H9 (cell line): ENCODE measurements at regions not wholly inside any gene's neighbourhood (a gene's known extent, or its start where the extent isn't known, plus 50 kb on each side); places are given as distances from the start of the nearest gene placed in this dataset.

Experiments used
- DNase-seq: peaks from one replicate; pipeline ENCODE4 v3.0.0-alpha.2; 2017
- H2AFZ ChIP-seq: one replicate; pipeline ENCODE4 v1.6.1; 2013; ENCODE audit warnings: mild to moderate bottlenecking, low read length, control low read depth, moderate library complexity
- H2AK5ac ChIP-seq: 2 replicates; pipeline ENCODE4 v1.6.1; 2013; ENCODE audit warnings: low read length, control low read depth, mixed read lengths; ENCODE audit not compliant: insufficient read length
- H2BK120ac ChIP-seq: one replicate; pipeline ENCODE4 v1.6.1; 2013; ENCODE audit warnings: low read depth, mild to moderate bottlenecking, low read length, control low read depth, inconsistent platforms; ENCODE audit not compliant: poor library complexity, severe bottlenecking
- H2BK12ac ChIP-seq: 2 replicates; pipeline ENCODE4 v1.6.1; 2013; ENCODE audit warnings: low read length, control low read depth, mixed read lengths, low read depth; ENCODE audit not compliant: insufficient read length
- H2BK15ac ChIP-seq: 2 replicates; pipeline ENCODE4 v1.6.1; 2013; ENCODE audit warnings: low read depth, low read length, control low read depth
- H2BK20ac ChIP-seq: one replicate; pipeline ENCODE4 v1.6.1; 2013; ENCODE audit warnings: low read depth, mild to moderate bottlenecking, low read length, control low read depth, inconsistent platforms; ENCODE audit not compliant: poor library complexity, severe bottlenecking
- H2BK5ac ChIP-seq: 2 replicates; pipeline ENCODE4 v1.6.1; 2013; ENCODE audit warnings: low read length, control low read depth, mixed read lengths; ENCODE audit not compliant: insufficient read length
- H3K14ac ChIP-seq: 2 replicates; pipeline ENCODE4 v1.6.1; 2013; ENCODE audit warnings: low read length, control low read depth; ENCODE audit not compliant: insufficient read depth
- H3K18ac ChIP-seq: 2 replicates; pipeline ENCODE4 v1.6.1; 2013; ENCODE audit warnings: low read depth, mild to moderate bottlenecking, mixed read lengths, low read length, control low read depth; ENCODE audit not compliant: insufficient read length
- H3K23ac ChIP-seq: 2 replicates; pipeline ENCODE4 v1.6.1; 2013; ENCODE audit warnings: low read length, control low read depth, mixed read lengths, low read depth; ENCODE audit not compliant: insufficient read length
- H3K23me2 ChIP-seq: 2 replicates; pipeline ENCODE4 v1.6.1; 2013; ENCODE audit warnings: low read depth, mild to moderate bottlenecking, mixed read lengths, low read length, control low read depth; ENCODE audit not compliant: insufficient read length, poor library complexity, severe bottlenecking
- H3K27ac ChIP-seq: 2 replicates; pipeline ENCODE4 v1.5.1; 2013; ENCODE audit warnings: low read length, control low read depth, mixed read lengths, low read depth; ENCODE audit not compliant: insufficient read length
- H3K27me3 ChIP-seq: 2 replicates; pipeline ENCODE4 v1.6.1; 2013; ENCODE audit warnings: low read length, control low read depth, inconsistent platforms; ENCODE audit not compliant: insufficient read depth
- H3K4ac ChIP-seq: 2 replicates; pipeline ENCODE4 v1.6.1; 2013; ENCODE audit warnings: low read depth, mild to moderate bottlenecking, control low read depth, inconsistent platforms, low read length, moderate library complexity
- H3K4me1 ChIP-seq: 2 replicates; pipeline ENCODE4 v1.6.1; 2013; ENCODE audit warnings: low read length, control low read depth, inconsistent platforms; ENCODE audit not compliant: insufficient read depth
- H3K4me2 ChIP-seq: 2 replicates; pipeline ENCODE4 v1.6.1; 2013; ENCODE audit warnings: low read length, control low read depth, mixed read lengths; ENCODE audit not compliant: insufficient read length, insufficient read depth
- H3K56ac ChIP-seq: 2 replicates; pipeline ENCODE4 v1.6.1; 2013; ENCODE audit warnings: low read depth, mild to moderate bottlenecking, mixed read lengths, low read length, control low read depth; ENCODE audit not compliant: insufficient read length
- H3K79me1 ChIP-seq: 2 replicates; pipeline ENCODE4 v1.6.1; 2013; ENCODE audit warnings: low read depth, mild to moderate bottlenecking, moderate library complexity, low read length, control low read depth, inconsistent platforms; ENCODE audit not compliant: insufficient read depth, poor library complexity, severe bottlenecking
- H3K79me2 ChIP-seq: 2 replicates; pipeline ENCODE4 v1.6.1; 2013; ENCODE audit warnings: low read length, control low read depth, inconsistent platforms; ENCODE audit not compliant: insufficient read depth
- H3K9ac ChIP-seq: 2 replicates; pipeline ENCODE4 v1.6.1; 2013; ENCODE audit warnings: low read length, control low read depth, mixed read lengths; ENCODE audit not compliant: insufficient read length; ENCODE audit errors: extremely low read depth
- H3K9me3 ChIP-seq: one replicate; pipeline ENCODE4 v1.6.1; 2013; ENCODE audit warnings: low read depth, low read length, inconsistent platforms; ENCODE audit not compliant: control insufficient read depth
- H3T11ph ChIP-seq: one replicate; pipeline ENCODE4 v1.6.1; 2013; ENCODE audit warnings: mild to moderate bottlenecking, low read length, control low read depth, inconsistent platforms
- H4K20me1 ChIP-seq: one replicate; pipeline ENCODE4 v1.6.1; 2013; ENCODE audit not compliant: control insufficient read depth, insufficient read length, insufficient read depth
- H4K5ac ChIP-seq: 2 replicates; pipeline ENCODE4 v1.6.1; 2013; ENCODE audit warnings: low read depth, mild to moderate bottlenecking, mixed read lengths, low read length, control low read depth; ENCODE audit not compliant: insufficient read length
- H4K8ac ChIP-seq: replicated peaks from 2 replicates; pipeline ENCODE4 v1.6.1; 2013; ENCODE audit warnings: low read length, control low read depth, mixed read lengths, low read depth; ENCODE audit not compliant: insufficient read length
- H4K91ac ChIP-seq: 2 replicates; pipeline ENCODE4 v1.6.1; 2013; ENCODE audit warnings: low read depth, mild to moderate bottlenecking, moderate library complexity, mixed read lengths, low read length, control low read depth; ENCODE audit not compliant: insufficient read length
- H3K27ac Mint-ChIP-seq, 3 experiments: 2 replicates in 2 of 3; 3 replicates in 1 of 3; pipeline ENCODE4 v1.8.0; 2020 to 2021; ENCODE audit warnings: mixed read lengths in 3 of 3, mild to moderate bottlenecking in 1 of 3, moderate library complexity in 1 of 3
- H3K27me3 Mint-ChIP-seq: 2 replicates; pipeline ENCODE4 v1.8.0; 2021; ENCODE audit warnings: low read depth, mild to moderate bottlenecking, moderate library complexity, mixed read lengths
- H3K36me3 Mint-ChIP-seq, 3 experiments: 2 replicates in 2 of 3; 3 replicates in 1 of 3; pipeline ENCODE4 v1.8.0; 2020 to 2021; ENCODE audit warnings: low read depth in 3 of 3, mixed read lengths in 3 of 3; ENCODE audit not compliant: insufficient read depth in 1 of 3
- H3K4me1 Mint-ChIP-seq, 2 experiments: 2 replicates each; pipeline ENCODE4 v1.8.0; 2020; ENCODE audit warnings: mixed read lengths in 2 of 2
- H3K4me3 Mint-ChIP-seq, 2 experiments: 2 replicates in 1 of 2; 3 replicates in 1 of 2; pipeline ENCODE4 v1.8.0; 2020 to 2021; ENCODE audit warnings: mild to moderate bottlenecking in 2 of 2, mixed read lengths in 2 of 2, moderate library complexity in 1 of 2
- H3K9me3 Mint-ChIP-seq, 2 experiments: 2 replicates in 1 of 2; 3 replicates in 1 of 2; pipeline ENCODE4 v1.8.0; 2020; ENCODE audit warnings: mild to moderate bottlenecking in 2 of 2, mixed read lengths in 2 of 2, moderate library complexity in 1 of 2
- WGBS: extraction: QIAGEN DNeasy Blood & Tissue Kit; methylation state at CpG from one replicate; pipeline ENCODE4 v1.1.7; 2013; ENCODE audit warnings: missing lambda C conversion rate, low lambda C conversion rate, mixed read lengths; ENCODE audit not compliant: insufficient read length; ENCODE audit errors: extremely low coverage; 5-methylcytosine and 5-hydroxymethylcytosine counted together
- TF ChIP-seq, protein P1 (sequence below): fragments of 200-600 bp; sonication (generic); conservative IDR thresholded peaks from 3 replicates; pipeline ENCODE4 v1.8.0; 2021; ENCODE audit warnings: antibody characterized with exemption, mild to moderate bottlenecking

DNA sequence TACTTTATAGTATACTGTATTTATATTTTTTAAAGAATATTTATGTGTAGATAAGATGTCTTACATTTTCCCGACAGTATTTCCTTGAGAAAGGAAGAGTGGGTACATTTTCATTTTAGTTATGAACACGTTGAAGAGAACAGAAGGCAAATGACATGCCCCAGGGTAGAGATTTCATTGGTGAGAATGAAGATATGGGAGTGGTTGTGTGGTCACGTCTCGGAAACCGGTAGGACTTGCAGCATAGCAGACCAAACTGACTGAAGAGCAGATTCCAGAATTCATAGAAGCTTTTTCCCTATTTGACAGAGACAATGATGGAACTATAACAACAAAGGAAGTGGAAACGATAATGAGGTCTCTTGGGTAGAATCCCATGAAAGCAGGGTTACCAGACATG, 71.7 kb downstream of the KCNJ2 start:
- Mint-ChIP-seq H3K36me3 (no peaks in the 10 kb centered on the region), H3K27me3 (no peaks in the 10 kb centered on the region), H3K27ac (no peak overlapping the region), H3K4me1 (no peaks in the 10 kb centered on the region), H3K9me3 (no peaks in the 10 kb centered on the region; a peak in 1 of 5 replicates), H3K4me3 (no peak overlapping the region)
- Histone ChIP-seq H3K14ac (no peak overlapping the region), H3K4me2 (no peak overlapping the region), H2AFZ (no peak overlapping the region), H3T11ph (no peak overlapping the region), H2BK120ac (no peak overlapping the region), H2BK20ac (no peak overlapping the region), H3K4ac (no peak overlapping the region), H3K79me2 (no peaks in the 10 kb centered on the region), H3K23ac (no peak overlapping the region), H3K9me3 (no peaks in the 10 kb centered on the region), H4K5ac (no peak overlapping the region), H3K56ac (no peak overlapping the region), H3K4me1 (no peaks in the 10 kb centered on the region), H3K23me2 (no peaks in the 10 kb centered on the region), H2BK5ac (no peak overlapping the region), H2AK5ac (no peak overlapping the region), H2BK15ac (no peak overlapping the region), H3K9ac (no peak overlapping the region), H4K20me1 (no peaks in the 10 kb centered on the region), H4K91ac (no peak overlapping the region), H2BK12ac (no peak overlapping the region), H4K8ac (no peak overlapping the region), H3K18ac (no peak overlapping the region), H3K79me1 (no peaks in the 10 kb centered on the region), H3K27ac (no peak overlapping the region), H3K27me3 (no peaks in the 10 kb centered on the region)
- no CpG with 5 or more reads among the region's 6 CpGs for WGBS
- DNase-seq = no peak
- TF ChIP-seq, protein P1, sequence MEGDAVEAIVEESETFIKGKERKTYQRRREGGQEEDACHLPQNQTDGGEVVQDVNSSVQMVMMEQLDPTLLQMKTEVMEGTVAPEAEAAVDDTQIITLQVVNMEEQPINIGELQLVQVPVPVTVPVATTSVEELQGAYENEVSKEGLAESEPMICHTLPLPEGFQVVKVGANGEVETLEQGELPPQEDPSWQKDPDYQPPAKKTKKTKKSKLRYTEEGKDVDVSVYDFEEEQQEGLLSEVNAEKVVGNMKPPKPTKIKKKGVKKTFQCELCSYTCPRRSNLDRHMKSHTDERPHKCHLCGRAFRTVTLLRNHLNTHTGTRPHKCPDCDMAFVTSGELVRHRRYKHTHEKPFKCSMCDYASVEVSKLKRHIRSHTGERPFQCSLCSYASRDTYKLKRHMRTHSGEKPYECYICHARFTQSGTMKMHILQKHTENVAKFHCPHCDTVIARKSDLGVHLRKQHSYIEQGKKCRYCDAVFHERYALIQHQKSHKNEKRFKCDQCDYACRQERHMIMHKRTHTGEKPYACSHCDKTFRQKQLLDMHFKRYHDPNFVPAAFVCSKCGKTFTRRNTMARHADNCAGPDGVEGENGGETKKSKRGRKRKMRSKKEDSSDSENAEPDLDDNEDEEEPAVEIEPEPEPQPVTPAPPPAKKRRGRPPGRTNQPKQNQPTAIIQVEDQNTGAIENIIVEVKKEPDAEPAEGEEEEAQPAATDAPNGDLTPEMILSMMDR = no peak
